ENCODE measurements at regions not wholly inside any gene's neighbourhood (a gene's known extent, or its start where the extent isn't known, plus 50 kb on each side); places are given as distances from the start of the nearest gene placed in this dataset.

GRCh38 chr2:38446906-38447561 lies 70.0 kb upstream of the ATL2 start:
- TF ChIP-seq CTCF (IDR thresholded peaks at IDR 0.05; ENCODE audit: low read length): no peak
- no peak for TF ChIP-seq EZH2 (IDR thresholded peaks at IDR 0.05; ENCODE audit: borderline replicate concordance, low read length)

All from OCI-LY1 (cell line).